GM18519 (cell line): ENCODE measurements at regions not wholly inside any gene's neighbourhood (a gene's known extent, or its start where the extent isn't known, plus 50 kb on each side); places are given as distances from the start of the nearest gene placed in this dataset.
"Not testable (repeated sequence)": the region's sequence is repeated elsewhere in the genome, so short reads cannot be mapped to it uniquely, and the experiment has no call there.

ENCODE experiments used
- ATAC-seq: cut with Tn5 transposase; IDR thresholded peaks from one replicate; pipeline ENCODE4 v1.9.1; 2021; ENCODE audit warnings: mild to moderate bottlenecking, moderate library complexity; ENCODE audit not compliant: unreplicated experiment, low FRiP score

DNA sequence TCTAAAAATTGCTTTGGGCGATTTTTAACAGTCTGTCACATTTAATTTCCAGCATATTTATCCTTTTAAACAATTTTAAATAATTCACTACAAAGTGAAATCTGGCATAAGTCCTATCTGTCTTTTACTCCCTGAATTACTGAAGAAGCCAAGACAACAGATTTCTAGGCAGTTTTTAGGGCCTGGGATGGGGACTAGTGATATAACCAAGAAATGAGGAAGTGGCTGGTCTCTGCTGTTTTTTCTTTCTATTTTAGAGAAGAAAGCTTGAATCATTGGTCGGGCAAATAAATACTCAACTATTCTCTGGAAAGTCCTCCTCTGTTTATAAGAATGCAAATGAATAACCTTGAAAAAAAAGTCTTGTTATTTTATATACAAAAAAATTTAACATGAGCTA is 79.7 kb upstream of the SSBP2 start:
- ATAC-seq, result no peak

DNA sequence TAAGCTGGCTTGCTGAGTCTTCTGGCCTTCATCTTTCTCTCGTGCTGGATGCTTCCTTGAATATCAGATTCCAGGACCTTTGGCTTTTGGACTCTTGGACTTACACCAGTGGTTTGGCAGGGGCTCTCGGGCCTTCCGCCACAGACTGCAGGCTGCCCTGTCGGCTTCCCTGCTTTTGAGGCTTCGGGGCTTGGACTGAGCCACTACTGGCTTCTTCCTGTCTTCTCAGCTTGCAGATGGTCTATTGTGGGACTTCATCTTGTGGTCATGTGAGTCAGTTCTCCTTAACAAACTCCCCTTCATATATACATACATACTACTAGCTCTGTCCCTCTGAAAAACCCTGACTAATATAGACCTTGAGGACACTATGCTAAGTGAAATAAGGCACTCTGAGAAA is 78.3 kb upstream of the SSBP2 start:
- no peak for ATAC-seq

DNA sequence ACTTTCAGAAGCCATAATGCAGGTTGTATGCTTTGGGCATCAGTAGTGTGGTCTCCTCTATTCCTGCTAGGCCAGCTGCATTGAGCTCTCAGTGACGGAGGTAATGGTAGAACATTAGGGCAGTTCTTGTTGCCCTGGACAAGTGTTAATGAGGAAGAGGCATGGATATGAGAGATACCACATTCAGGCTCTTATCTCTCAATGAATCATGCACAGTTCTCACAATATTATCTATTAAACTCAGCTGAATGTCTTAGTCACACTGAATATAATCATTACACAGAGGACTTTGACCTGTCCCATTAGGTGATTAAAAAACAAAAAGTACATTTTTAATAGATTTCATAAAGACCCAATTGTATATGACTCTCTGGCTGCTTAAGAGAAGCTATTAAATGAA is 76.6 kb upstream of the SSBP2 start:
- ATAC-seq, result no peak

DNA sequence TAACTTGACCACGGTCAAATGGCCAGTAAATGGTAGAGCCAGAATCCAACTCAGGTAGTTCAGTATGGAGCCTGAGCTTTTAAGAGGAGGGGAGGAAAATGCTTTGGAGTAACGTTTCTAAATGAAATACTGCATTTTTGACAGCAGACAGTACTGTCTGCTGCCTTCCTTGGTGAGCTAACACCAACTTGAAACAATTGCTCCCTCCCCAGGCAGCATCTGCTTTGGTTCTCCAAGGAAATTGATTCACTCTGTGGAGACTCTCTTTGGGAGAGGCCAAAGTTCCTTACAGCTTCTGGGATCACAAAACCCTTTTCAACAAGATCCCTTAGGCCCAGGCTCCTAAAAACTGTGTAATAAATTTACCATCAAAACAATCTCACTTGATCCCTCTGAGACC is 75.2 kb upstream of the SSBP2 start:
- no peak for ATAC-seq

DNA sequence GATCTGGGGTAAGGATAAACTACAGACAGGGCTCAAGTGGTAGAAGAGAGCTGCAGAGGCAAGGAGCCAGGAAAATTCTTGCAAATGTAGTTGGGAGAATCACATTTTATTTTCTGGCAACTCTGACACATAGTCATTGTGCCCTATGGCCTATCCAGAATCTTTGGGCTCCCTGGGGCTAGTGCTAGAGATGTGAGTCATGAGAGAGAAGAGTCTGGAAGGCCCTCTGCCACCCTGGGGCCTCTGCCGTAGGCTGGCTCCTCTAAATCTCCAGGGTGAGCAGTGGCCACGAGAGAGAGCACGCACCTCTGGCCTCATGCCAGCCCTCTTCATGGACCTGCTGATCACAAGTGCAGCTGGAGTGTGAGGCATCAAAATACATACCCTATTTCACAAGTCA is 74.3 kb upstream of the SSBP2 start:
- ATAC-seq, result no peak

GRCh38 chr5:81823736-81824135 is 72.8 kb upstream of the SSBP2 start:
- ATAC-seq, result not testable (repeated sequence)

DNA sequence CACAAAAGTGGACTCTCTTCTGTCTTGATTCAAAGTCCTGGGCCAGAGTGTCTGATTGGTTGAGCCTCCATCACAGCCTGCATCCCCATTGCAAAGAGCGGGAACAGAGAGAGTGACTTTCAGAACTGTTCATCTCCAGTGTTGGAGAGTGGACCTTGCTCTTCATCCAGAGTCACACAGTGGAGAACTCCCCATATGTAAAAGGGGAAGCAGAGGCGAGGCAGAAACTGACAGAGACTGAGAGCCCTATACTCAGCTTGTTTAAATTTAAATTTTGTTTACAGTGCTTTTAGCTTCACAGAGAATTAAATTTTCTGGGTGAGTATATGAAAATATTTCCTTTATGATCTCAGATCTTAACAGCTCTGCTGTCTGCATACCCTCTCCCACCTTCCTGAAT is 70.0 kb upstream of the SSBP2 start:
- ATAC-seq, result no peak

DNA sequence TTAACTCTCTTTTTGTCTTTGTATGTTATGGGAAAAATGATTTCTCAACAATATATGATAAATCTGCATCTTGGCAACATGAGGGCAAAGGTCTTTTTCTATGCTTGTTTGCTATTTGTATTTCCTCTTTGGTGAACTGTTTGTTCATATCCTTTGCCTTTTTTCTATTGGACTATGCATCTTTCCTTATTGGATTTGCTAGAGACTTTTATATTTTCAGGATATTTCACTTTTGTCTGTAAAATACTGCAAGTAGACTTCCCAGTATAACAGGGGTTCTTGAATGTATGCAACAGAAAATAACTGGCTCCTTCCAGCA is 69.4 kb upstream of the SSBP2 start:
- no peak for ATAC-seq

GRCh38 chr5:81819556-81820317 is 68.8 kb upstream of the SSBP2 start:
- no peak for ATAC-seq

DNA sequence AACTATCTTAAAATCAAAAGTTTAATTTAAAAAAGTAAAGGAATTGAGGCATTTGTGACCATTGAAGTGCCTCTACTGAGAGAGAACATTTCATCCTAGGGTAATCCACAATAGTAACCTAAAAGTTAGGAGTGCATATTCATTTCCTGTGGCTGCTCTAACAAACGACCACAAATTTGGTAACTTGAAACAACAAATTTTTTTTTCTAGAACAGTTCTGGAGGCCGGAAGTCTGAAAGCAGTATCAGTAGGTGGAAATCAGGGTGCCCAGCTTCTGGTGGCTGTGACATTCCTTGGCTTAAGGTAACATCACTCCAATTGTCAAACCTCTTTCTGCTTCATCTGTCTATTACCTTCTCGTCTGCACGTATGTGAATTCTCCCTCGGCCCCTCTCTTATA is 67.1 kb upstream of the SSBP2 start:
- no peak for ATAC-seq

- ATAC-seq, result no peak
These were observed 66.2 kb upstream of the SSBP2 start for GRCh38 chr5:81817086-81817485.

DNA sequence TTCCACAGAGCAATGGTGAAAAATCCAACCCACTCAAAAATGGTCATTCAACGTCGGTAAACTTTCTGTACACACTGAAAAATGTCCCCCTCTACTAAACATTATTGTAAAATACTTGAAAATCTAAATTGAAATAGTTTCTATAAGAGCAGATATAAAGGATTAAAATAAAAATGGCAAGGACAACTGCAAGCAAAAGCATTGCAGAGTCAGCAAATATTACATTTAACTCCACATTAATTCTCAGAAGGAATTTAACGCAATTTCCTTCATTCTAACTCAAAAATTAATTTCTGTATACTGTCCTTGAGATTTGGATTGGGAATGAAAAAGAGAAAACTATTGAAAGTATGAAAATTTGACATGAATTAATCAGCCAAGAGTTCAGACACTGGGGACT is 64.4 kb upstream of the SSBP2 start:
- no peak for ATAC-seq

DNA sequence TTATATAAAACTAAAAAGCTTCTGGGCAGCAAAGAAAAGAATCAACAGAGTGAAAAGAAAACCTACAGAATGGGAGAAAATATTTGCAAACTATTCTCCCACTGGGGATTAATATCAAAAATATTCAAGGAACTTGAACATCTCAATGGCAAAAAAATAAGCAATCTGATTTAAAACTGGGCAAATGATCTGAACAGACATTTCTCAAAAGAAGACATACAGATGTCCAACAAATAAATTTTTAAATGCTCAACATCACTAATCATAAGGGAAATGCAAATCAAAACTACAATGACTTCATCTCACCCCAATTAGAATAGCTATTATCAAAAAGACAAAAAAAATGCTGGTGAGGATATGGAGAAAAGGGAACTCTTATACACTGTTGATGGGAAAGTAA is 57.2 kb upstream of the SSBP2 start:
- no peak for ATAC-seq

DNA sequence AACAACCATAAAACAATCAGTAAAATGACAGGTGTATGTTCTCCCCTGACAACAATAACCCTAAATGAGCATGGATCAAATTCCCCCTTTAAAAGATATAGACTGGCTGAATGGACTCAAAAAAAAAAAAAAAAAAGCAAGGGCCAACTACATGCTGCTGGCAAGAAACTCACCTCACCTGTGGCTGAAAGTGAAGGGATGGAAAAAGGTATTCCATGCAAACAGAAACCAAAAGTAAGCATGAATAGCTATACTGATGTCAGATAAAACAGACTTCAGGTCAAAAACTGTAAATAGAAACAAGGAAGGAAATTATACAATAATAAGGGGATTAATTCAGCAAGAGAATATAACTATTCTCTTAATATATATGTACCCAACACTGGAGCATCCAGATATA is 54.2 kb upstream of the SSBP2 start:
- no peak for ATAC-seq

GRCh38 chr5:81803812-81804211 is 52.9 kb upstream of the SSBP2 start:
- ATAC-seq, result no peak

DNA sequence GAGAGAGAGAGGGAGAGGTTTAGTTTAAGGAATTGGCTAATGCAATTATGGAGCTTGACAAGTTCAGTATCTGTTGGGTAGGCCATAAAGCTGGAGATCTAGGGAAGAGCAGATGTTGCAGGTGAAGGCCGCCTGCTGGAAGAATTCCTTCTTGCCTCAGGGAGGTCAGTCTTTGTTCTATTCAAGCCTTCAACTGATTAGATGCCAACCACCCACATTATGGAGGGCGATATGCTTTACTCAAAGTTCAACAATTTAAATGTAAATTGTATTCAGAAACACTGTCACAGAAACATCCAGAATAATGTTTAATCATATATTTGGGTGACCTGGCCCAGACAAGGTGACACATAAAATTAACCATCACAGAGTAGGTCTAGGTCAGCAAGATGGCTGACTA is 51.7 kb upstream of the SSBP2 start:
- no peak for ATAC-seq

- ATAC-seq, result no peak
These were observed 51.1 kb upstream of the SSBP2 start for GRCh38 chr5:81802020-81802419.

- no peak for ATAC-seq
These were observed 49.9 kb upstream of the SSBP2 start for GRCh38 chr5:81800797-81801196.
